ENCODE measurements at regions not wholly inside any gene's neighbourhood (a gene's known extent, or its start where the extent isn't known, plus 50 kb on each side); places are given as distances from the start of the nearest gene placed in this dataset.

DNA sequence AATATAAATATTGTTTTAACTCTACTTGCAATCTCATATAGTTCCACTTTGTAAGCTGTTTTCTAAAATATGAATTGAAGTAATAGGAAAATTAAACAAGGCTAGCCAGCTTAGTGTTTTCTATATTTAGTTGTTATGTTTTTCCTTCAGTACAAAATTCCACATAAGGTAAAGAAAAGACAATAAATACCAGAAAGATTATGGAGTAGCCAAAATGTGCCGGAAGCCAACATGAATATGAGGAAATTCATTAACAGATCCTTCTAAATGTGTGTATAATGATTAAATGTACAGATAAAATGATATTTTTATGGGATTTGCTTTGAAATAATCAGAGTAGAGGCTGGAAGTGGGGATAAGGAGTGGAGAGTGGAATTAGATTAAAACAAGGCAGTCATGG is 52.5 kb upstream of the COL21A1 start (continued):
- TF ChIP-seq ZBTB33 (IDR thresholded peaks at IDR 0.05; ENCODE audit: extremely low read depth, insufficient replicate concordance, low read length) (no peak), ZFX (IDR thresholded peaks at IDR 0.05) (no peak), CTCF (IDR thresholded peaks at IDR 0.05 in 2 of 3, conservative IDR thresholded peaks at IDR 0.05 in 1 of 3; ENCODE audit: borderline replicate concordance in 1 of 3, insufficient read depth in 1 of 3, low read depth in 2 of 3, low read length in 2 of 3) (no peak), EGR1 (IDR thresholded peaks at IDR 0.05; ENCODE audit: low read depth) (no peak)

- ATAC-seq (0 out of 2 replicates have a peak, but pooled peaks have one; percentile 27), DNase-seq (ENCODE audit: low read depth, low spot score) (no peak)
- no peak overlapping the region for H3K9ac ChIP-seq (ENCODE audit: low read length)
- TF ChIP-seq ATF3 (IDR thresholded peaks at IDR 0.05) (no peak), SP1 (IDR thresholded peaks at IDR 0.05; ENCODE audit: low read depth) (no peak), CTCF (IDR thresholded peaks at IDR 0.05 in 2 of 3, conservative IDR thresholded peaks at IDR 0.05 in 1 of 3; ENCODE audit: borderline replicate concordance in 1 of 3, insufficient read depth in 1 of 3, low read depth in 2 of 3, low read length in 2 of 3) (no peak), ZNF274 (IDR thresholded peaks at IDR 0.05; ENCODE audit: low read depth, low read length) (no peak), JUND (IDR thresholded peaks at IDR 0.05) (0 out of 2 replicates have a peak, but pooled peaks have one; percentile 13)
- CTCF ChIA-PET: no interaction called here
- no peaks in the 10 kb centered on the region for H4K20me1 ChIP-seq (ENCODE audit: insufficient read depth)
- RAD21 ChIA-PET (ENCODE audit: low non-redundant PET in 1 of 2, low total read pairs in 2 of 2, uncharacterized antibody in 2 of 2, unreplicated experiment in 2 of 2): no interaction called here
- peaks cover 0 to 9% of the 10 kb centered on the region in 2 experiments; a peak in 2 of 4 replicates for H3K4me1 ChIP-seq (ENCODE audit: control insufficient read depth in 1 of 2, insufficient read depth in 2 of 2, low read length in 2 of 2)
- H3K79me2 ChIP-seq (ENCODE audit: insufficient read depth, low read length): no peaks in the 10 kb centered on the region
- no peaks in the 10 kb centered on the region for H3K27me3 ChIP-seq (ENCODE audit: insufficient read depth, low read length)
- no peaks in the 10 kb centered on the region for H3K36me3 ChIP-seq (ENCODE audit: control insufficient read depth in 1 of 2, insufficient read depth in 2 of 2, low read length in 2 of 2)
- no peaks in the 10 kb centered on the region for H3K9me3 ChIP-seq (ENCODE audit: control insufficient read depth in 1 of 2, insufficient read depth in 1 of 2, low read depth in 1 of 2, low read length in 2 of 2)
- BruUV-seq (replicated peaks): no TSS peak
- POLR2A ChIA-PET: no interaction called here
- H3K9me2 ChIP-seq (ENCODE audit: insufficient read depth): no peaks in the 10 kb centered on the region
- peak overlapping the region; percentile 56 for H2AFZ ChIP-seq (ENCODE audit: low read depth, low read length, poor library complexity, severe bottlenecking)
- H3K27ac ChIP-seq (ENCODE audit: low read depth, low read length): no peak overlapping the region
- H3K4me3 ChIP-seq (replicated peaks in 1 of 2; ENCODE audit: low read depth in 1 of 2, low read length in 2 of 2): no peak overlapping the region
- H3K4me2 ChIP-seq (ENCODE audit: low read length): peak overlapping the region; percentile 41
- intact Hi-C loops (cut with micrococcal nuclease): no loop called here
Observed at GRCh38 chr6:56297022-56297989, 49.9 kb upstream of the COL21A1 start.

Data from HCT116 (cell line).